ENCODE measurements at regions not wholly inside any gene's neighbourhood (a gene's known extent, or its start where the extent isn't known, plus 50 kb on each side); places are given as distances from the start of the nearest gene placed in this dataset.

- ATAC-seq (no peak), DNase-seq (no peak)
- Histone ChIP-seq H3K27me3 (no peaks in the 10 kb centered on the region), H3K4me1 (no peaks in the 10 kb centered on the region), H3K27ac (no peak overlapping the region), H3K36me3 (no peaks in the 10 kb centered on the region), H3K4me3 (no peak overlapping the region), H3K9me3 (no peaks in the 10 kb centered on the region)
- intact Hi-C loops (cut with DNase I) = no loop called here
- TF ChIP-seq, protein P1, sequence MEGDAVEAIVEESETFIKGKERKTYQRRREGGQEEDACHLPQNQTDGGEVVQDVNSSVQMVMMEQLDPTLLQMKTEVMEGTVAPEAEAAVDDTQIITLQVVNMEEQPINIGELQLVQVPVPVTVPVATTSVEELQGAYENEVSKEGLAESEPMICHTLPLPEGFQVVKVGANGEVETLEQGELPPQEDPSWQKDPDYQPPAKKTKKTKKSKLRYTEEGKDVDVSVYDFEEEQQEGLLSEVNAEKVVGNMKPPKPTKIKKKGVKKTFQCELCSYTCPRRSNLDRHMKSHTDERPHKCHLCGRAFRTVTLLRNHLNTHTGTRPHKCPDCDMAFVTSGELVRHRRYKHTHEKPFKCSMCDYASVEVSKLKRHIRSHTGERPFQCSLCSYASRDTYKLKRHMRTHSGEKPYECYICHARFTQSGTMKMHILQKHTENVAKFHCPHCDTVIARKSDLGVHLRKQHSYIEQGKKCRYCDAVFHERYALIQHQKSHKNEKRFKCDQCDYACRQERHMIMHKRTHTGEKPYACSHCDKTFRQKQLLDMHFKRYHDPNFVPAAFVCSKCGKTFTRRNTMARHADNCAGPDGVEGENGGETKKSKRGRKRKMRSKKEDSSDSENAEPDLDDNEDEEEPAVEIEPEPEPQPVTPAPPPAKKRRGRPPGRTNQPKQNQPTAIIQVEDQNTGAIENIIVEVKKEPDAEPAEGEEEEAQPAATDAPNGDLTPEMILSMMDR (IDR thresholded peaks at IDR 0.05) = no peak
Measured at GRCh38 chr4:189311251-189311650, 629.4 kb upstream of the FRG1 start.

DNA sequence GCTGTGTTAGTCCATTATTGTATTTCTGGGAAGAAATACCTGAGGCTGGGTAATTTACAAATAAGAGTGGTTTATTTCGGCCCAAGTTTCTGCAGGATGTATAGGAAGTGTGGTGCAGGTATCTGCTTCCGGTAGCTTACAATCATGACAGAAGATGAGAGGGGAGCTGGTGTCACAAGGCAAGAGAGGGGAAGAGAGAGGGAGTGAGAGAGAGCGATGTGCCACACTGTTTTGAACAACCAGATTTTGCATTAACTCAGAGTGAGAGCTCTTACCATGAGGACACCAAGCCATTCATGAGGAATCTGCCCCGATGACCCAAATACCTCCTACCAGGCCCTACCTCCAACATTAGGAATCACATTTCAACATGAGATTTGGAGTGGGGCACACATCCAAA, 627.6 kb upstream of the FRG1 start:
- TF ChIP-seq, protein P1 (IDR thresholded peaks at IDR 0.05) = no peak
- H3K4me3 ChIP-seq = no peak overlapping the region
- no peaks in the 10 kb centered on the region for H3K9me3 ChIP-seq
- H3K4me1 ChIP-seq = no peaks in the 10 kb centered on the region
- DNase-seq = no peak
- no peaks in the 10 kb centered on the region for H3K36me3 ChIP-seq
- H3K27ac ChIP-seq = no peak overlapping the region
- intact Hi-C loops (cut with DNase I) = no loop called here
- ATAC-seq = no peak
- H3K27me3 ChIP-seq = no peaks in the 10 kb centered on the region

- intact Hi-C loops (cut with DNase I) = no loop called here
Measured at GRCh38 chr4:189313861-189314513, 626.7 kb upstream of the FRG1 start.

GRCh38 chr4:189322426-189322825, 618.2 kb upstream of the FRG1 start:
- TF ChIP-seq, protein P1 (IDR thresholded peaks at IDR 0.05) = no peak
- Histone ChIP-seq H3K27me3 (no peaks in the 10 kb centered on the region), H3K36me3 (no peaks in the 10 kb centered on the region), H3K27ac (no peak overlapping the region), H3K4me1 (no peaks in the 10 kb centered on the region), H3K9me3 (no peaks in the 10 kb centered on the region), H3K4me3 (no peak overlapping the region)
- intact Hi-C loops (cut with DNase I) = no loop called here
- DNase-seq (no peak), ATAC-seq (no peak)

More at GRCh38 chr4:189313861-189314513, 626.7 kb upstream of the FRG1 start:
- Histone ChIP-seq H3K9me3 (no peaks in the 10 kb centered on the region), H3K4me3 (no peak overlapping the region), H3K4me1 (no peaks in the 10 kb centered on the region), H3K36me3 (no peaks in the 10 kb centered on the region), H3K27ac (no peak overlapping the region), H3K27me3 (no peaks in the 10 kb centered on the region)
- ATAC-seq (peak; percentile 24), DNase-seq (no peak)
- TF ChIP-seq, protein P1 (IDR thresholded peaks at IDR 0.05) = no peak

GRCh38 chr4:189341881-189342280, 598.8 kb upstream of the FRG1 start:
- Histone ChIP-seq H3K27me3 (no peaks in the 10 kb centered on the region), H3K9me3 (no peaks in the 10 kb centered on the region), H3K4me1 (no peaks in the 10 kb centered on the region), H3K4me3 (no peak overlapping the region), H3K36me3 (no peaks in the 10 kb centered on the region), H3K27ac (no peak overlapping the region)
- intact Hi-C loops (cut with DNase I) = no loop called here
- TF ChIP-seq, protein P1 (IDR thresholded peaks at IDR 0.05) = no peak
- DNase-seq = no peak
- no peak for ATAC-seq

- intact Hi-C loops (cut with DNase I) = no loop called here
- Histone ChIP-seq H3K36me3 (no peaks in the 10 kb centered on the region), H3K4me1 (no peaks in the 10 kb centered on the region), H3K27ac (no peak overlapping the region), H3K9me3 (no peaks in the 10 kb centered on the region), H3K4me3 (no peak overlapping the region), H3K27me3 (no peaks in the 10 kb centered on the region)
- peak; percentile 60 for ATAC-seq
- DNase-seq = peak; percentile 27
- TF ChIP-seq, protein P1 (IDR thresholded peaks at IDR 0.05) = no peak
Measured at GRCh38 chr4:189355590-189355989, 585.1 kb upstream of the FRG1 start.
